WI38 (cell line): ENCODE measurements at regions not wholly inside any gene's neighbourhood (a gene's known extent, or its start where the extent isn't known, plus 50 kb on each side); places are given as distances from the start of the nearest gene placed in this dataset.

Experiments
- H3K4me3 ChIP-seq: 2 replicates; pipeline ENCODE4 v1.5.1; 2011; ENCODE audit warnings: low read depth, mild to moderate bottlenecking, control low read depth, low read length
- TF ChIP-seq, protein P1 (sequence below): IDR thresholded peaks from 2 replicates; pipeline ENCODE4 v1.5.1; 2012; ENCODE audit warnings: low read depth, mild to moderate bottlenecking, control low read depth, low read length

DNA sequence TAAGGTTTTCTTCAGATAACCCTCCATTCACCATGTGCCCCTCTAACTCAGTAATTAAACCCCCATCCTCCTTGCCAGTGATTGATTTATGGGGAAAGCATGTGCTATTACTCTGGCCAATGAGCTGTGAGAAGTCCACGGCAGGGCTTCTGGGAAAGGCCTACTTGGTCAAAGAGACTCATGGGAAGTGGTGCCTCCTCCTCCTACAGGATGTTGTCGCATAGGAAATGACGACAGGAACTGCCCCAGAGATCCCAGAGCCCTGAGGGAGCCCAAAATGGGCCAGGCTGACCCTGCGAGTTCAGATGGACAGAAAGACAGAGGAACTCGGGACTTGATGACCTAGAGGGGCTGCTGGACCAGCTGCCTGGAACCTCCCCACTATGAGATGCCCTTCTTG lies 938.1 kb upstream of the TMEM132C start:
- TF ChIP-seq, protein P1, sequence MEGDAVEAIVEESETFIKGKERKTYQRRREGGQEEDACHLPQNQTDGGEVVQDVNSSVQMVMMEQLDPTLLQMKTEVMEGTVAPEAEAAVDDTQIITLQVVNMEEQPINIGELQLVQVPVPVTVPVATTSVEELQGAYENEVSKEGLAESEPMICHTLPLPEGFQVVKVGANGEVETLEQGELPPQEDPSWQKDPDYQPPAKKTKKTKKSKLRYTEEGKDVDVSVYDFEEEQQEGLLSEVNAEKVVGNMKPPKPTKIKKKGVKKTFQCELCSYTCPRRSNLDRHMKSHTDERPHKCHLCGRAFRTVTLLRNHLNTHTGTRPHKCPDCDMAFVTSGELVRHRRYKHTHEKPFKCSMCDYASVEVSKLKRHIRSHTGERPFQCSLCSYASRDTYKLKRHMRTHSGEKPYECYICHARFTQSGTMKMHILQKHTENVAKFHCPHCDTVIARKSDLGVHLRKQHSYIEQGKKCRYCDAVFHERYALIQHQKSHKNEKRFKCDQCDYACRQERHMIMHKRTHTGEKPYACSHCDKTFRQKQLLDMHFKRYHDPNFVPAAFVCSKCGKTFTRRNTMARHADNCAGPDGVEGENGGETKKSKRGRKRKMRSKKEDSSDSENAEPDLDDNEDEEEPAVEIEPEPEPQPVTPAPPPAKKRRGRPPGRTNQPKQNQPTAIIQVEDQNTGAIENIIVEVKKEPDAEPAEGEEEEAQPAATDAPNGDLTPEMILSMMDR = no peak

DNA sequence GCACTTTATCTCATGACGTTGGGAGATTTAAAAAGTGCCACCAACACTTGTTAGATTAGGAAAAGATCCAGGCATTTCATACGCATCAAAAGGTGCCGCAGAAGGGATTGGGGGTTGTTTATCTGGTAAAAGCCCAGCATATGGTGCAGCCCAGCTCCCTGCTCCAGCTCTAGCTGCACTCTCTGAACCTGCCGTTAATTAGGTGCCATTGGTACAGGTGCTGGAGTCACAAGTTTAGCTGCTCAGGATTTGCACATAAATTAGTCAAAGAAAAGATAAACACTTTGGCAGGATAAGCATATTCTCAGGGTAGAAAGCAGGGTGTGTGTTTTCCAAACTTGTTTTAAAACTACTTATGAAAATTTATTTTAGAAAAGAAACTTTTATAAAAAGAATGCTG lies 932.6 kb upstream of the TMEM132C start:
- H3K4me3 ChIP-seq = no peak overlapping the region
- TF ChIP-seq, protein P1 = no peak

More for the DNA sequence above, 938.1 kb upstream of the TMEM132C start:
- H3K4me3 ChIP-seq = no peak overlapping the region

DNA sequence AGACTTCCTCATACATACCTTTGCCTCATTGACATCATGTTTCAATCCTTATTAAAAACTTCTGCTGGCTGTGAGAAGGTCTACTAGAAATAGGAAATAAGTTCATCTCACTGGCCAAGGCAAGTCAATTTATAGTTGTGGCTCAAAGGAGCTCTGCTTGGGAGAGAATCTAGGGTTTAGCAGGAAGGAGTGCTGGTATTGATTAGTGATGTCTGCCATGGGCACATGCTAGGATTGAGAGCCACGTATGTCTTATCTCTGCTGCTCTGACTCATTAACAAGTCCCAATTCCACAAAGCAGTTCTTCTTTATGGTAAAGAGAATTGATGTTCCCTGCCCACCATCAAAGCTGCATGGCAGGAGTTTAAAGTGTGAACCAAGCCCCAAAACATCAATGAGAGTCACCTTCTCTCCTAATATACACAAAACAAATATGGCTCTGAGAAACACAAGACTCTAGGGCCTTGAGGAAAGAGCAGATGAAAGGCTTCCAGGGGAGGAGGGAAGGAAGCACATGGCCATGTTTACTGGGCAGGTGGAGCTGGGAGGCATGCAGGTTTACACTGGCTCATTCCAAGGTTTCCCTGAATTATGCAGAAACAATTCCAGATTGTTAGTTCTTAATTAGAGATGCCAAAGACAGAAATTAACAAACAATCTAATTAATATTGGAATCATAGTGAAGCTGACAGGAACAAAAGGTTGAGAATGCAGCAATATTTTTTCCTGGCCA lies 931.9 kb upstream of the TMEM132C start:
- TF ChIP-seq, protein P1 = no peak
- no peak overlapping the region for H3K4me3 ChIP-seq

DNA sequence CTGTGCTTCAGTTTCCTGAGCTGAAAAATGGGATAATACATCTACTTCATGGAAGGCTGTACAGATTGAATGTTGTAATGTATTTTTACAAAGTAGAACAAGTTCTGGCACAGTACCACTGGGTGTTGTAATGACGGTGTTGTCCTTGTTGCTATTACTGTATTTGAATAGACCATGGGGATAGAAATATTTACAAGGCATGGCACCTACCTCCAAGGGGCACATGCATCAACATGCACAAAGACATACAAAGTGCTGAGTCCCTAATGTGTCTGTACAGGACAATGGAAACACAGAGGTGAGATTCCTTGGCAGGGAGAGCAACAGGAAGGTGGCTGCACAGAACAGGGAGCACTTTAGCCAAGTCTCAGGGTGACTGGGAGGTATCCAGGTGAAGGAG lies 930.6 kb upstream of the TMEM132C start:
- H3K4me3 ChIP-seq = no peak overlapping the region
- TF ChIP-seq, protein P1 = no peak

DNA sequence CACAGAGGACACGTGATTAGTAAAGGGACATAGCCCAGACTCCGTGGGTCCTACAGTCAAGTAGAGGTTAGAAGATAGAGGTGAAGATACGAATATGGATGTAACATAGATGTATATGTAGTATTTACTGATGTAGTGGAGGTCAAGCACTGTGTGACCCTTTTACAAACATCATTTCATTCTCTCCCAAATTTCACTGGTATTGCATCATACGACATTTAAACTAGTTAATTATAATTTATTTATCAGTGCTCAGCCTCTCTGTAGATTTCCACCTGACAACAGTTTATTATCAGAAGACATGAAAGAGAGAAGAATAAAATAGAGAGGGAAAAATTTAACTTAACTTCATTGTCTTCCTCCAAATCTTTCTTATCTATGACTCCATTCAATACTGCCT lies 927.9 kb upstream of the TMEM132C start:
- TF ChIP-seq, protein P1 = no peak

DNA sequence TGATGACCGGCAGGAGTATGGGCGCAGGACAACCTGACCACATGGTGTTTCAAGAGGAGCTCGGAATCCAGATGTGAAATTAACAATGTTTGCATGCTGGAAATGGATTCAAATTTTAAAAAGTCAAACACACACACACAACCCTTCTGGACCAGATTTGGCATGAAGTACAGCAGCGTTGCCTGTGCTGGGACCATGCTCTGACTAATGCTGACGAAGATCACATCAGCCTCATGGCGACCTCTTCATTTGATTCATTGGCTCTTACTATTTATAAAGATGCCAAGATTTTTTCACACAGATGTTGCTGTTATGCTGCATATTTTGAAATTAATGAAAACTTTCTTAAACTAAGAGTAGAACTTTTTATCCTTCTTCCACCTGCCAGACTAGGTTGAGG lies 926.6 kb upstream of the TMEM132C start:
- no peak overlapping the region for H3K4me3 ChIP-seq

More for the DNA sequence above, 927.9 kb upstream of the TMEM132C start:
- no peak overlapping the region for H3K4me3 ChIP-seq

DNA sequence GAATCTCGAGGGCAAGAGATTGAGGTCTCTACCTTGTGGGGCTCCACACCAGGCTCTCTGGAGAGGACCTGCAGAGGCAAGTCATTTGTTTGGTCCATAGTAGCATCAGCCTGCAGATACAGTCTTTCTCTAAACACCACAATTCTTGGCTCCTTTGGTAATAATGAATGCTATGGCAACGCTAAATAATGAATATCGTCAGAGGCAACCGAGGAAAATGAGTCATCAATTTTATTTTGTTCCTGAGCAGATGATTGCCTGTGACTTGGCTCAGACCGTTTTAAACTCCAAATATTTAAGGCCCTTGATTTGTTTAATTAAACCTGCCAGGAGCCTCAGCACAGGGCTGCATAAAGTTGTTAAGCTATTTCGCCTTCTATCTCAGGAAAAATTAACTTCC lies 924.1 kb upstream of the TMEM132C start:
- H3K4me3 ChIP-seq = no peak overlapping the region
- TF ChIP-seq, protein P1 = no peak

More for the DNA sequence above, 926.6 kb upstream of the TMEM132C start:
- TF ChIP-seq, protein P1 = no peak
